Activated CD8-positive, alpha-beta T cell treated with anti-CD3 and anti-CD28 coated beads for 36 hours (primary cell): ENCODE measurements at regions not wholly inside any gene's neighbourhood (a gene's known extent, or its start where the extent isn't known, plus 50 kb on each side); places are given as distances from the start of the nearest gene placed in this dataset.

ENCODE experiments used
- ATAC-seq: fragments of 200-7000 bp; cut with Tn5 transposase; one replicate; pipeline ENCODE4 v1.10.0; 2021; ENCODE audit warnings: mild to moderate bottlenecking, moderate library complexity
- CTCF ChIA-PET: fragments of 350-600 bp; sonication (Branson Sonifier 250); formaldehyde crosslinking; loops from one replicate; lab custom pipeline; 2021; ENCODE audit warnings: antibody characterized with exemption; lab: Charles Lee
- POLR2A ChIA-PET: fragments of 350-600 bp; sonication (Branson Sonifier 250); formaldehyde crosslinking; loops from one replicate; lab custom pipeline; 2021; ENCODE audit warnings: antibody characterized with exemption; lab: Charles Lee
- DNase-seq: peaks from one replicate; pipeline ENCODE4 v3.0.0-alpha.2; 2020
- H3K27ac Mint-ChIP-seq: one replicate; pipeline ENCODE4 v1.8.0; 2021; ENCODE audit warnings: mild to moderate bottlenecking, mixed read lengths
- H3K27me3 Mint-ChIP-seq: one replicate; pipeline ENCODE4 v1.8.0; 2021; ENCODE audit warnings: mixed read lengths
- H3K36me3 Mint-ChIP-seq: one replicate; pipeline ENCODE4 v1.8.0; 2021; ENCODE audit warnings: low read depth, mixed read lengths
- H3K4me1 Mint-ChIP-seq: one replicate; pipeline ENCODE4 v1.8.0; 2021; ENCODE audit warnings: low read depth, mixed read lengths
- H3K4me3 Mint-ChIP-seq: one replicate; pipeline ENCODE4 v1.8.0; 2021; ENCODE audit warnings: mild to moderate bottlenecking, moderate library complexity, mixed read lengths
- H3K9me3 Mint-ChIP-seq: one replicate; pipeline ENCODE4 v1.8.0; 2021; ENCODE audit warnings: mixed read lengths
- CTCF ChIP-seq: fragments of 200-600 bp; IDR thresholded peaks from one replicate; pipeline ENCODE4 v1.8.0; 2022; ENCODE audit warnings: antibody characterized with exemption, mild to moderate bottlenecking
- intact Hi-C: fragments of 100-400 bp; cut with micrococcal nuclease; formaldehyde crosslinking; loops from one replicate; pipeline ENCODE4 v1.10.0; 2022

- peaks cover 17% of the 10 kb centered on the region for H3K27me3 Mint-ChIP-seq
- no peaks in the 10 kb centered on the region for H3K36me3 Mint-ChIP-seq
- DNase-seq, result peak; percentile 55
Measured at GRCh38 chr6:10465629-10466499, 51.0 kb upstream of the TFAP2A start.

More at GRCh38 chr6:10465629-10466499, 51.0 kb upstream of the TFAP2A start:
- POLR2A ChIA-PET, result no interaction called here
- ATAC-seq, result no peak
- intact Hi-C loops, result no loop called here
- Mint-ChIP-seq H3K4me1 (no peaks in the 10 kb centered on the region), H3K4me3 (no peak overlapping the region), H3K9me3 (no peaks in the 10 kb centered on the region), H3K27ac (no peak overlapping the region)
- CTCF ChIA-PET, result interaction anchor here (0.8 to 2.1 kb wide), 4 partner anchors 13 to 80 kb away, joined by 3 to 7 read pairs (median 4); partner anchors contain the start of gene TFAP2A
- TF ChIP-seq CTCF, result peak; percentile 36
